HepG2 (cell line): ENCODE measurements at regions not wholly inside any gene's neighbourhood (a gene's known extent, or its start where the extent isn't known, plus 50 kb on each side); places are given as distances from the start of the nearest gene placed in this dataset.

Source experiments
- KLF11 ChIP-seq: IDR thresholded peaks from 2 replicates; pipeline ENCODE4 v1.6.1; 2016; ENCODE audit warnings: missing compliant biosample characterization
- NCOA2 ChIP-seq: sonication (generic); formaldehyde crosslinking; IDR thresholded peaks from 2 replicates; pipeline ENCODE4 v1.8.0; 2022; ENCODE audit warnings: inconsistent platforms
- ZNF274 ChIP-seq: sonication (generic); formaldehyde crosslinking; IDR thresholded peaks from 2 replicates; pipeline ENCODE4 v1.5.1; 2020; ENCODE audit warnings: mild to moderate bottlenecking, missing genetic modification reagents
- ZNF703 ChIP-seq: sonication (generic); formaldehyde crosslinking; IDR thresholded peaks from 2 replicates; pipeline ENCODE4 v1.5.1; 2020; ENCODE audit warnings: missing genetic modification reagents, mild to moderate bottlenecking, moderate library complexity, borderline replicate concordance

- TF ChIP-seq KLF11 (CRISPR knock-in tag), result no peak
- TF ChIP-seq ZNF274 (CRISPR knock-in tag), result no peak
- TF ChIP-seq NCOA2, result no peak
- TF ChIP-seq ZNF703 (CRISPR knock-in tag), result no peak
Measured at GRCh38 chr14:94930690-94931089, 160.8 kb upstream of the GSC start.
